ENCODE measurements at regions not wholly inside any gene's neighbourhood (a gene's known extent, or its start where the extent isn't known, plus 50 kb on each side); places are given as distances from the start of the nearest gene placed in this dataset.

GRCh38 chrX:38992441-38993096, 191.3 kb downstream of the MID1IP1 start:
- no peak for DNase-seq

- DNase-seq: no peak
These were observed 192.2 kb downstream of the MID1IP1 start for GRCh38 chrX:38993500-38993899.

GRCh38 chrX:38999099-38999498, 197.8 kb downstream of the MID1IP1 start:
- no peak for DNase-seq

- DNase-seq: no peak
These were observed 198.9 kb downstream of the MID1IP1 start for GRCh38 chrX:38999967-39000745.

- DNase-seq: no peak
These were observed 199.5 kb downstream of the MID1IP1 start for GRCh38 chrX:39000802-39001201.

- DNase-seq: no peak
These were observed 201.2 kb downstream of the MID1IP1 start for GRCh38 chrX:39002466-39002865.

- DNase-seq: peak in 1 of 2 donors; percentile 2
These were observed 207.3 kb downstream of the MID1IP1 start for GRCh38 chrX:39008549-39008948.

GRCh38 chrX:39011454-39012221, 210.4 kb downstream of the MID1IP1 start:
- DNase-seq: no peak

GRCh38 chrX:39012621-39013111, 211.4 kb downstream of the MID1IP1 start:
- no peak for DNase-seq

- DNase-seq: no peak
These were observed 215.3 kb downstream of the MID1IP1 start for GRCh38 chrX:39016556-39016955.

- DNase-seq: no peak
These were observed 215.8 kb downstream of the MID1IP1 start for GRCh38 chrX:39017077-39017476.

- no peak for DNase-seq
These were observed 216.5 kb downstream of the MID1IP1 start for GRCh38 chrX:39017716-39018115.

- no peak for DNase-seq
These were observed 217.3 kb downstream of the MID1IP1 start for GRCh38 chrX:39018541-39018940.

GRCh38 chrX:39019056-39019455, 217.8 kb downstream of the MID1IP1 start:
- no peak for DNase-seq

GRCh38 chrX:39020051-39020669, 218.9 kb downstream of the MID1IP1 start:
- DNase-seq: no peak

GRCh38 chrX:39022106-39022505, 220.8 kb downstream of the MID1IP1 start:
- DNase-seq: no peak

GRCh38 chrX:39029221-39029620, 228.0 kb downstream of the MID1IP1 start:
- no peak for DNase-seq

- no peak for DNase-seq
These were observed 229.4 kb downstream of the MID1IP1 start for GRCh38 chrX:39030636-39031035.

- DNase-seq: no peak
These were observed 238.6 kb downstream of the MID1IP1 start for GRCh38 chrX:39039890-39040289.

GRCh38 chrX:39043838-39044550, 242.7 kb downstream of the MID1IP1 start:
- no peak for DNase-seq

- no peak for DNase-seq
These were observed 245.9 kb downstream of the MID1IP1 start for GRCh38 chrX:39047174-39047573.

- no peak for DNase-seq
These were observed 248.7 kb downstream of the MID1IP1 start for GRCh38 chrX:39049975-39050374.

All from bone marrow (tissue), 2 donors.